ENCODE measurements at regions not wholly inside any gene's neighbourhood (a gene's known extent, or its start where the extent isn't known, plus 50 kb on each side); places are given as distances from the start of the nearest gene placed in this dataset.

- no peak for TF ChIP-seq CTCF (IDR thresholded peaks at IDR 0.05)
- H3K4me1 Mint-ChIP-seq (ENCODE audit: low read depth), result no peaks in the 10 kb centered on the region
- Histone ChIP-seq H3K27me3 (ENCODE audit: control insufficient read depth in 1 of 2, insufficient read depth in 2 of 2, low read length in 2 of 2) (peaks cover 5 to 9% of the 10 kb centered on the region in 2 experiments), H3K27ac (ENCODE audit: low read depth in 1 of 2, low read length in 2 of 2) (no peak overlapping the region), H3K9me3 (ENCODE audit: control insufficient read depth in 1 of 2, insufficient read depth in 1 of 2, low read length in 2 of 2) (no peaks in the 10 kb centered on the region), H3K4me1 (ENCODE audit: insufficient read depth, low read length) (no peaks in the 10 kb centered on the region), H3K36me3 (ENCODE audit: insufficient read depth, low read length) (no peaks in the 10 kb centered on the region), H3K4me3 (ENCODE audit: low read length) (no peak overlapping the region)
- peaks cover 21% of the 10 kb centered on the region for H3K27me3 Mint-ChIP-seq
- no peaks in the 10 kb centered on the region for H3K36me3 Mint-ChIP-seq (ENCODE audit: low read depth)
- ATAC-seq (ENCODE audit: poor library complexity) (no peak), DNase-seq (no peak)
- ChIA-PET POLR2A (no interaction called here), CTCF (no interaction called here)
- H3K9me3 Mint-ChIP-seq, result no peaks in the 10 kb centered on the region
- intact Hi-C loops (cut with DNase I, micrococcal nuclease), result no loop called here
- H3K27ac Mint-ChIP-seq, result no peak overlapping the region
- no peak overlapping the region for H3K4me3 Mint-ChIP-seq
Observed at GRCh38 chr14:87847216-87847755, 145.7 kb downstream of the GALC start.

- intact Hi-C loops (cut with DNase I, micrococcal nuclease), result no loop called here
- Histone ChIP-seq H3K9me3 (ENCODE audit: control insufficient read depth in 1 of 2, insufficient read depth in 1 of 2, low read length in 2 of 2) (no peaks in the 10 kb centered on the region), H3K4me3 (ENCODE audit: low read length) (no peak overlapping the region), H3K4me1 (ENCODE audit: insufficient read depth, low read length) (no peaks in the 10 kb centered on the region), H3K27ac (ENCODE audit: low read depth in 1 of 2, low read length in 2 of 2) (no peak overlapping the region), H3K36me3 (ENCODE audit: insufficient read depth, low read length) (no peaks in the 10 kb centered on the region), H3K27me3 (ENCODE audit: control insufficient read depth in 1 of 2, insufficient read depth in 2 of 2, low read length in 2 of 2) (peaks cover 3 to 9% of the 10 kb centered on the region in 2 experiments)
- no peak for TF ChIP-seq CTCF (IDR thresholded peaks at IDR 0.05)
- no peaks in the 10 kb centered on the region for H3K4me1 Mint-ChIP-seq (ENCODE audit: low read depth)
- POLR2A ChIA-PET, result no interaction called here
- CTCF ChIA-PET, result no interaction called here
- H3K27ac Mint-ChIP-seq, result no peak overlapping the region
- DNase-seq, result no peak
- no peaks in the 10 kb centered on the region for H3K36me3 Mint-ChIP-seq (ENCODE audit: low read depth)
- no peak overlapping the region for H3K4me3 Mint-ChIP-seq
- H3K9me3 Mint-ChIP-seq, result no peaks in the 10 kb centered on the region
- no peak for ATAC-seq (ENCODE audit: poor library complexity)
- peaks cover 9% of the 10 kb centered on the region for H3K27me3 Mint-ChIP-seq
Observed at GRCh38 chr14:87840906-87841305, 152.1 kb downstream of the GALC start.

- Histone ChIP-seq H3K36me3 (ENCODE audit: insufficient read depth, low read length) (no peaks in the 10 kb centered on the region), H3K27me3 (ENCODE audit: control insufficient read depth in 1 of 2, insufficient read depth in 2 of 2, low read length in 2 of 2) (no peaks in the 10 kb centered on the region), H3K4me1 (ENCODE audit: insufficient read depth, low read length) (no peaks in the 10 kb centered on the region), H3K4me3 (ENCODE audit: low read length) (no peak overlapping the region), H3K9me3 (ENCODE audit: control insufficient read depth in 1 of 2, insufficient read depth in 1 of 2, low read length in 2 of 2) (no peaks in the 10 kb centered on the region), H3K27ac (ENCODE audit: low read depth in 1 of 2, low read length in 2 of 2) (no peak overlapping the region)
- TF ChIP-seq CTCF (IDR thresholded peaks at IDR 0.05), result no peak
- intact Hi-C loops (cut with DNase I, micrococcal nuclease), result no loop called here
- no peaks in the 10 kb centered on the region for H3K4me1 Mint-ChIP-seq (ENCODE audit: low read depth)
- H3K36me3 Mint-ChIP-seq (ENCODE audit: low read depth), result no peaks in the 10 kb centered on the region
- ATAC-seq (ENCODE audit: poor library complexity) (no peak), DNase-seq (no peak)
- ChIA-PET CTCF (interaction anchor here (1.4 kb wide), 1 partner anchor 10 kb away, joined by 4 read pairs; no protein-coding TSS in a partner anchor), POLR2A (no interaction called here)
- H3K27me3 Mint-ChIP-seq, result peaks cover 8% of the 10 kb centered on the region
- no peak overlapping the region for H3K27ac Mint-ChIP-seq
- no peaks in the 10 kb centered on the region for H3K9me3 Mint-ChIP-seq
- no peak overlapping the region for H3K4me3 Mint-ChIP-seq
Observed at GRCh38 chr14:87838931-87839330, 154.1 kb downstream of the GALC start.
